ENCODE measurements at regions not wholly inside any gene's neighbourhood (a gene's known extent, or its start where the extent isn't known, plus 50 kb on each side); places are given as distances from the start of the nearest gene placed in this dataset.

GRCh38 chrX:7399373-7399772 is 251.4 kb upstream of the PUDP start:
- no peak for DNase-seq (ENCODE audit: extremely low spot score, unreplicated experiment)
- Mint-ChIP-seq H3K27ac (ENCODE audit: unreplicated experiment) (no peak overlapping the region), H3K4me1 (ENCODE audit: unreplicated experiment) (peaks cover 3% of the 10 kb centered on the region), H3K9me3 (ENCODE audit: unreplicated experiment) (peaks cover 6% of the 10 kb centered on the region), H3K27me3 (ENCODE audit: unreplicated experiment) (no peaks in the 10 kb centered on the region), H3K4me3 (ENCODE audit: unreplicated experiment) (no peak overlapping the region), H3K36me3 (ENCODE audit: unreplicated experiment) (no peaks in the 10 kb centered on the region)
- TF ChIP-seq, protein P1, sequence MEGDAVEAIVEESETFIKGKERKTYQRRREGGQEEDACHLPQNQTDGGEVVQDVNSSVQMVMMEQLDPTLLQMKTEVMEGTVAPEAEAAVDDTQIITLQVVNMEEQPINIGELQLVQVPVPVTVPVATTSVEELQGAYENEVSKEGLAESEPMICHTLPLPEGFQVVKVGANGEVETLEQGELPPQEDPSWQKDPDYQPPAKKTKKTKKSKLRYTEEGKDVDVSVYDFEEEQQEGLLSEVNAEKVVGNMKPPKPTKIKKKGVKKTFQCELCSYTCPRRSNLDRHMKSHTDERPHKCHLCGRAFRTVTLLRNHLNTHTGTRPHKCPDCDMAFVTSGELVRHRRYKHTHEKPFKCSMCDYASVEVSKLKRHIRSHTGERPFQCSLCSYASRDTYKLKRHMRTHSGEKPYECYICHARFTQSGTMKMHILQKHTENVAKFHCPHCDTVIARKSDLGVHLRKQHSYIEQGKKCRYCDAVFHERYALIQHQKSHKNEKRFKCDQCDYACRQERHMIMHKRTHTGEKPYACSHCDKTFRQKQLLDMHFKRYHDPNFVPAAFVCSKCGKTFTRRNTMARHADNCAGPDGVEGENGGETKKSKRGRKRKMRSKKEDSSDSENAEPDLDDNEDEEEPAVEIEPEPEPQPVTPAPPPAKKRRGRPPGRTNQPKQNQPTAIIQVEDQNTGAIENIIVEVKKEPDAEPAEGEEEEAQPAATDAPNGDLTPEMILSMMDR (IDR thresholded peaks at IDR 0.05): no peak

- Mint-ChIP-seq H3K27me3 (ENCODE audit: unreplicated experiment) (no peaks in the 10 kb centered on the region), H3K36me3 (ENCODE audit: unreplicated experiment) (peaks cover 2% of the 10 kb centered on the region), H3K27ac (ENCODE audit: unreplicated experiment) (peak overlapping the region; percentile 12), H3K4me1 (ENCODE audit: unreplicated experiment) (peaks cover 34% of the 10 kb centered on the region), H3K4me3 (ENCODE audit: unreplicated experiment) (no peak overlapping the region), H3K9me3 (ENCODE audit: unreplicated experiment) (no peaks in the 10 kb centered on the region)
- no peak for DNase-seq (ENCODE audit: extremely low spot score, unreplicated experiment)
- TF ChIP-seq, protein P1 (IDR thresholded peaks at IDR 0.05): no peak
Measured at GRCh38 chrX:7390441-7390840, 242.5 kb upstream of the PUDP start.

DNA sequence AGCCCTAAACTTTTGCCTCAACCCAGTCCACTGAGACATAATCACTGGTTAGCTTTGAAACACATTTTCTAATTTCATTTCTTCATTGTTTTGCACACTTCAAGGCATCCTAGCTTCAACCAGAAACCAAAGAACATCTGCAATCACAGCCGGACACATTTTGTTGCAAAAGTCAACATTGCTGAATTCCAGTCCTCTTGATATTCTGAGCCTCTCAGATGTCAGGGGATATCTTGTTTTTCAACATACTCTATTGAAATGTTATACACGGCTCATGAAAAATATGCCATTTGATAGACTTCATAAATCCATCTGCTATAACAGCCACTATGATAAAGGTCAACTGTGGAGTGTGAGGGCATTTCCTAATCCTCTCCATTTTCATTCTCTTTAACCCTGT is 241.6 kb upstream of the PUDP start:
- Mint-ChIP-seq H3K4me1 (ENCODE audit: unreplicated experiment) (peaks cover 42% of the 10 kb centered on the region), H3K36me3 (ENCODE audit: unreplicated experiment) (peaks cover 2% of the 10 kb centered on the region), H3K27ac (ENCODE audit: unreplicated experiment) (peak overlapping the region; percentile 48), H3K27me3 (ENCODE audit: unreplicated experiment) (no peaks in the 10 kb centered on the region), H3K9me3 (ENCODE audit: unreplicated experiment) (no peaks in the 10 kb centered on the region), H3K4me3 (ENCODE audit: unreplicated experiment) (no peak overlapping the region)
- DNase-seq (ENCODE audit: extremely low spot score, unreplicated experiment): no peak
- TF ChIP-seq, protein P1 (IDR thresholded peaks at IDR 0.05): no peak

- Mint-ChIP-seq H3K4me3 (ENCODE audit: unreplicated experiment) (no peak overlapping the region), H3K27ac (ENCODE audit: unreplicated experiment) (no peak overlapping the region), H3K27me3 (ENCODE audit: unreplicated experiment) (no peaks in the 10 kb centered on the region), H3K9me3 (ENCODE audit: unreplicated experiment) (no peaks in the 10 kb centered on the region), H3K4me1 (ENCODE audit: unreplicated experiment) (peaks cover 33% of the 10 kb centered on the region), H3K36me3 (ENCODE audit: unreplicated experiment) (no peaks in the 10 kb centered on the region)
- DNase-seq (ENCODE audit: extremely low spot score, unreplicated experiment): no peak
- TF ChIP-seq, protein P1 (IDR thresholded peaks at IDR 0.05): no peak
Measured at GRCh38 chrX:7385131-7385530, 237.2 kb upstream of the PUDP start.

GRCh38 chrX:7378406-7378805 is 230.5 kb upstream of the PUDP start:
- Mint-ChIP-seq H3K9me3 (ENCODE audit: unreplicated experiment) (peaks cover 13% of the 10 kb centered on the region), H3K27ac (ENCODE audit: unreplicated experiment) (no peak overlapping the region)

More at GRCh38 chrX:7378406-7378805, 230.5 kb upstream of the PUDP start:
- no peaks in the 10 kb centered on the region for H3K36me3 Mint-ChIP-seq (ENCODE audit: unreplicated experiment)
- H3K4me3 Mint-ChIP-seq (ENCODE audit: unreplicated experiment): no peak overlapping the region
- DNase-seq (ENCODE audit: extremely low spot score, unreplicated experiment): no peak
- peaks cover 12% of the 10 kb centered on the region for H3K4me1 Mint-ChIP-seq (ENCODE audit: unreplicated experiment)
- TF ChIP-seq, protein P1 (IDR thresholded peaks at IDR 0.05): no peak
- H3K27me3 Mint-ChIP-seq (ENCODE audit: unreplicated experiment): no peaks in the 10 kb centered on the region
